ENCODE measurements at regions not wholly inside any gene's neighbourhood (a gene's known extent, or its start where the extent isn't known, plus 50 kb on each side); places are given as distances from the start of the nearest gene placed in this dataset.

- Histone ChIP-seq H3K4me3 (IDR thresholded peaks at IDR 0.05; ENCODE audit: insufficient read depth, low read depth, low read length) (no peak overlapping the region), H3K9ac (no peak overlapping the region), H3K4me1 (ENCODE audit: low read depth, poor library complexity, severe bottlenecking) (peaks cover 30% of the 10 kb centered on the region), H2AFZ (ENCODE audit: low read depth) (no peak overlapping the region), H3K79me2 (ENCODE audit: insufficient read depth, low read depth) (no peaks in the 10 kb centered on the region), H3K4me2 (no peak overlapping the region), H3K27ac (no peak overlapping the region), H3K27me3 (ENCODE audit: insufficient read depth, low read depth) (no peaks in the 10 kb centered on the region), H4K20me1 (ENCODE audit: insufficient read depth) (no peaks in the 10 kb centered on the region), H3K36me3 (ENCODE audit: insufficient read depth) (no peaks in the 10 kb centered on the region)
- TF ChIP-seq, protein P1, sequence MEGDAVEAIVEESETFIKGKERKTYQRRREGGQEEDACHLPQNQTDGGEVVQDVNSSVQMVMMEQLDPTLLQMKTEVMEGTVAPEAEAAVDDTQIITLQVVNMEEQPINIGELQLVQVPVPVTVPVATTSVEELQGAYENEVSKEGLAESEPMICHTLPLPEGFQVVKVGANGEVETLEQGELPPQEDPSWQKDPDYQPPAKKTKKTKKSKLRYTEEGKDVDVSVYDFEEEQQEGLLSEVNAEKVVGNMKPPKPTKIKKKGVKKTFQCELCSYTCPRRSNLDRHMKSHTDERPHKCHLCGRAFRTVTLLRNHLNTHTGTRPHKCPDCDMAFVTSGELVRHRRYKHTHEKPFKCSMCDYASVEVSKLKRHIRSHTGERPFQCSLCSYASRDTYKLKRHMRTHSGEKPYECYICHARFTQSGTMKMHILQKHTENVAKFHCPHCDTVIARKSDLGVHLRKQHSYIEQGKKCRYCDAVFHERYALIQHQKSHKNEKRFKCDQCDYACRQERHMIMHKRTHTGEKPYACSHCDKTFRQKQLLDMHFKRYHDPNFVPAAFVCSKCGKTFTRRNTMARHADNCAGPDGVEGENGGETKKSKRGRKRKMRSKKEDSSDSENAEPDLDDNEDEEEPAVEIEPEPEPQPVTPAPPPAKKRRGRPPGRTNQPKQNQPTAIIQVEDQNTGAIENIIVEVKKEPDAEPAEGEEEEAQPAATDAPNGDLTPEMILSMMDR (conservative IDR thresholded peaks at IDR 0.05; ENCODE audit: low read depth, low read length): no peak
Measured at GRCh38 chr3:117587416-117587815, 877.8 kb downstream of the TUSC7 start.

GRCh38 chr3:117589454-117589853 lies 879.9 kb downstream of the TUSC7 start:
- Histone ChIP-seq H2AFZ (ENCODE audit: low read depth) (peak overlapping the region; percentile 24; the same call in 1 of the 2 replicates), H3K4me1 (ENCODE audit: low read depth, poor library complexity, severe bottlenecking) (peaks cover 30% of the 10 kb centered on the region), H3K79me2 (ENCODE audit: insufficient read depth, low read depth) (no peaks in the 10 kb centered on the region), H3K9ac (no peak overlapping the region), H3K4me2 (peak overlapping the region; percentile 49), H3K27ac (peak overlapping the region; percentile 33), H4K20me1 (ENCODE audit: insufficient read depth) (no peaks in the 10 kb centered on the region), H3K27me3 (ENCODE audit: insufficient read depth, low read depth) (no peaks in the 10 kb centered on the region), H3K4me3 (IDR thresholded peaks at IDR 0.05; ENCODE audit: insufficient read depth, low read depth, low read length) (no peak overlapping the region), H3K36me3 (ENCODE audit: insufficient read depth) (no peaks in the 10 kb centered on the region)
- TF ChIP-seq, protein P1 (conservative IDR thresholded peaks at IDR 0.05; ENCODE audit: low read depth, low read length): no peak

- Histone ChIP-seq H3K36me3 (ENCODE audit: insufficient read depth) (no peaks in the 10 kb centered on the region), H3K4me3 (IDR thresholded peaks at IDR 0.05; ENCODE audit: insufficient read depth, low read depth, low read length) (no peak overlapping the region), H2AFZ (ENCODE audit: low read depth) (no peak overlapping the region), H3K4me2 (no peak overlapping the region; the same call in 1 of the 2 replicates), H3K9ac (no peak overlapping the region), H3K27me3 (ENCODE audit: insufficient read depth, low read depth) (no peaks in the 10 kb centered on the region), H3K27ac (no peak overlapping the region), H3K4me1 (ENCODE audit: low read depth, poor library complexity, severe bottlenecking) (peaks cover 34% of the 10 kb centered on the region), H4K20me1 (ENCODE audit: insufficient read depth) (no peaks in the 10 kb centered on the region), H3K79me2 (ENCODE audit: insufficient read depth, low read depth) (no peaks in the 10 kb centered on the region)
- TF ChIP-seq, protein P1 (conservative IDR thresholded peaks at IDR 0.05; ENCODE audit: low read depth, low read length): no peak
Measured at GRCh38 chr3:117595615-117596014, 886.0 kb downstream of the TUSC7 start.

DNA sequence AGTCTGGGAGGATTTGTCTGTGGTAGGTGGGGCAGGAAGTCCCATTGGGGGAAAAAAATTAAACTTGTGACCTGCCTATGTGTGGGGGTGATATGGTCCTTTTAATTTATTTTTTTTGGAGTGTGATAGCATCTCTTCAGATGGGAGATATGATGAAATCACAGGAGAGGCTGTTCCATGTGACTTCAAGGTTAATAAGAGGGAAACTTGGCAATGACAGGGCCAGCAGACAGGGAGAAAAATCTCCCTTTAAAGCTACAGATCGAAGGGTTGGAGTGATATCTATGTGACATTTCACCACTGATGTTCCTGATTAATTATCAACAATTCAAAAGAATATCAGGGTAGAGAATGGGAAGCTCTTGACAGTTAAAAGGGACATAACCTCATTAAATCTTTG lies 886.9 kb downstream of the TUSC7 start:
- TF ChIP-seq, protein P1 (conservative IDR thresholded peaks at IDR 0.05; ENCODE audit: low read depth, low read length): no peak
- no peak overlapping the region for H3K27ac ChIP-seq

More for the DNA sequence above, 886.9 kb downstream of the TUSC7 start:
- H3K4me3 ChIP-seq (IDR thresholded peaks at IDR 0.05; ENCODE audit: insufficient read depth, low read depth, low read length): no peak overlapping the region
- no peaks in the 10 kb centered on the region for H4K20me1 ChIP-seq (ENCODE audit: insufficient read depth)
- no peak overlapping the region for H3K9ac ChIP-seq
- peaks cover 43% of the 10 kb centered on the region for H3K4me1 ChIP-seq (ENCODE audit: low read depth, poor library complexity, severe bottlenecking)
- H2AFZ ChIP-seq (ENCODE audit: low read depth): no peak overlapping the region
- no peaks in the 10 kb centered on the region for H3K27me3 ChIP-seq (ENCODE audit: insufficient read depth, low read depth)
- H3K4me2 ChIP-seq: no peak overlapping the region
- no peaks in the 10 kb centered on the region for H3K79me2 ChIP-seq (ENCODE audit: insufficient read depth, low read depth)
- H3K36me3 ChIP-seq (ENCODE audit: insufficient read depth): no peaks in the 10 kb centered on the region

All from KMS-11 (cell line).